Endothelial cell of umbilical vein (primary cell): ENCODE measurements at regions not wholly inside any gene's neighbourhood (a gene's known extent, or its start where the extent isn't known, plus 50 kb on each side); places are given as distances from the start of the nearest gene placed in this dataset.

Experiments
- BruUV-seq: library from RNA; stranded (reverse); fragments of 400-500 nt; replicated peaks from 2 replicates; lab custom pipeline; 2021; lab: Mats Ljungman, UMichigan
- CTCF ChIA-PET: fragments of 300-600, 350-600 bp; sonication (Branson Sonifier 250); formaldehyde crosslinking; loops from one replicate; lab custom pipeline; 2021; ENCODE audit warnings: antibody characterized with exemption, inconsistent platforms; lab: Charles Lee
- POLR2A ChIA-PET: fragments of 300-600, 350-600 bp; sonication (Branson Sonifier 250); formaldehyde crosslinking; loops from one replicate; lab custom pipeline; 2021; ENCODE audit warnings: antibody characterized with exemption, inconsistent platforms; lab: Charles Lee
- DNase-seq: peaks from one replicate; pipeline ENCODE4 v3.0.0-alpha.2; 2011; ENCODE audit warnings: low read depth, low spot score
- FAIRE-seq: peaks from 2 replicates; lab custom pipeline; 2011; peaks lifted over from hg19 to GRCh38; lab: Jason Lieb, UNC
- H2AFZ ChIP-seq: 2 replicates; pipeline ENCODE4 v1.6.0; 2012; ENCODE audit warnings: low read depth, low read length, control low read depth, inconsistent platforms
- H3K27ac ChIP-seq: 2 replicates; pipeline ENCODE4 v1.5.1; 2011; ENCODE audit warnings: low read depth, mild to moderate bottlenecking, control low read depth, low read length, moderate library complexity; ENCODE audit not compliant: insufficient read depth
- H3K27me3 ChIP-seq, 2 experiments: 2 replicates each; pipeline versions ENCODE4 v1.6.0 to v1.6.1; 2011; ENCODE audit warnings: low read length in 2 of 2, mixed read lengths in 1 of 2; ENCODE audit not compliant: control insufficient read depth in 2 of 2, insufficient read depth in 2 of 2
- H3K36me3 ChIP-seq, 2 experiments: 2 replicates in 1 of 2; 3 replicates in 1 of 2; pipeline ENCODE4 v1.5.1; 2011; ENCODE audit warnings: low read length in 2 of 2, mild to moderate bottlenecking in 1 of 2, moderate library complexity in 1 of 2; ENCODE audit not compliant: control insufficient read depth in 2 of 2, insufficient read depth in 2 of 2; ENCODE audit errors: extremely low read depth in 1 of 2
- H3K4me1 ChIP-seq: 3 replicates; pipeline ENCODE4 v1.5.1; 2011; ENCODE audit warnings: mild to moderate bottlenecking, low read length; ENCODE audit not compliant: control insufficient read depth, insufficient read depth; ENCODE audit errors: extremely low read depth
- H3K4me2 ChIP-seq: 2 replicates; pipeline ENCODE4 v1.6.1; 2011; ENCODE audit warnings: low read length, control low read depth, mixed read lengths; ENCODE audit not compliant: insufficient read depth
- H3K4me3 ChIP-seq, 3 experiments: fragments of 200-600 bp in 1 of 3; sonication (generic), shearing (Covaris generic) in 1 of 3; replicated peaks in 1 of 3; 2 replicates each; pipeline ENCODE4 v1.5.1; 2011 to 2016; ENCODE audit warnings: control low read depth in 3 of 3, low read length in 3 of 3, mild to moderate bottlenecking in 2 of 3, inconsistent platforms in 1 of 3, low read depth in 1 of 3, moderate library complexity in 1 of 3; ENCODE audit not compliant: insufficient read depth in 1 of 3
- H3K79me2 ChIP-seq: 2 replicates; pipeline ENCODE4 v1.6.0; 2012; ENCODE audit warnings: low read length, inconsistent platforms; ENCODE audit not compliant: control insufficient read depth, insufficient read depth
- H3K9ac ChIP-seq: replicated peaks from 2 replicates; pipeline ENCODE3; 2011; ENCODE audit warnings: low read length, control low read depth; ENCODE audit not compliant: insufficient read depth; ENCODE audit errors: extremely low read depth
- H3K9me1 ChIP-seq: replicated peaks from 3 replicates; pipeline ENCODE4 v1.6.0; 2011; ENCODE audit warnings: mild to moderate bottlenecking, low read length; ENCODE audit not compliant: control insufficient read depth, insufficient read depth; ENCODE audit errors: extremely low read depth
- H3K9me3 ChIP-seq: replicated peaks from 2 replicates; pipeline ENCODE4 v1.5.1; 2012; ENCODE audit warnings: low read length, inconsistent platforms; ENCODE audit not compliant: control insufficient read depth, insufficient read depth
- H4K20me1 ChIP-seq: replicated peaks from 2 replicates; pipeline ENCODE3; 2011; ENCODE audit warnings: mild to moderate bottlenecking, low read length; ENCODE audit not compliant: control insufficient read depth, insufficient read depth; ENCODE audit errors: extremely low read depth
- EZH2 ChIP-seq: IDR thresholded peaks from 2 replicates; pipeline ENCODE4 v1.6.1; 2012; ENCODE audit warnings: borderline replicate concordance, low read depth, mild to moderate bottlenecking, moderate library complexity, low read length, inconsistent platforms; ENCODE audit not compliant: severe bottlenecking
- FOS ChIP-seq: IDR thresholded peaks from 2 replicates; pipeline ENCODE4 v1.6.1; 2011; ENCODE audit warnings: mild to moderate bottlenecking, low read length, moderate library complexity, borderline replicate concordance; ENCODE audit not compliant: insufficient read depth
- GATA2 ChIP-seq: IDR thresholded peaks from 2 replicates; pipeline ENCODE4 v1.7.0; 2011; ENCODE audit warnings: low read depth, mild to moderate bottlenecking, moderate library complexity, mixed read lengths, low read length; ENCODE audit not compliant: insufficient read length, insufficient read depth
- JUN ChIP-seq: IDR thresholded peaks from 2 replicates; pipeline ENCODE4 v1.6.1; 2011; ENCODE audit warnings: borderline replicate concordance, low read depth; ENCODE audit not compliant: insufficient read length, insufficient read depth
- MYC ChIP-seq: IDR thresholded peaks from one replicate; pipeline ENCODE4 v1.6.1; 2011; ENCODE audit warnings: mild to moderate bottlenecking, low read depth, low read length
- POLR2A ChIP-seq: IDR thresholded peaks from 2 replicates; pipeline ENCODE4 v1.6.1; 2012; ENCODE audit warnings: low read depth, mild to moderate bottlenecking, control low read depth, low read length
- POLR2AphosphoS5 ChIP-seq: IDR thresholded peaks from 2 replicates; pipeline ENCODE4 v1.6.1; 2012; ENCODE audit warnings: low read depth, mild to moderate bottlenecking, control low read depth, low read length, moderate library complexity; ENCODE audit not compliant: insufficient read depth
- dilution Hi-C: fragments of 300-500 bp; cut with MboI; formaldehyde crosslinking; loops from one replicate; pipeline ENCODE4 v1.15.0; 2019; ENCODE audit warnings: low sequenced_read_pairs; ENCODE audit not compliant: extremely low pct_ligation_motif_present
- intact Hi-C: fragments of 100-400 bp; cut with micrococcal nuclease; formaldehyde crosslinking; loops from one replicate; pipeline ENCODE4 v1.10.0; 2022
- TF ChIP-seq, protein P1 (sequence below), 2 donors: IDR thresholded peaks; 1 replicate in 1 of 2; 2 replicates in 1 of 2; pipeline ENCODE4 v1.5.1; 2011; ENCODE audit warnings: low read length in 2 of 2, mild to moderate bottlenecking in 2 of 2, moderate library complexity in 2 of 2, control low read depth in 1 of 2, inconsistent platforms in 1 of 2, low read depth in 1 of 2; ENCODE audit not compliant: insufficient read depth in 1 of 2; ENCODE audit errors: extremely low read depth in 1 of 2
- TF ChIP-seq, protein P2 (sequence below): IDR thresholded peaks from 2 replicates; pipeline ENCODE4 v1.6.1; 2011; ENCODE audit not compliant: insufficient read depth, insufficient read length

DNA sequence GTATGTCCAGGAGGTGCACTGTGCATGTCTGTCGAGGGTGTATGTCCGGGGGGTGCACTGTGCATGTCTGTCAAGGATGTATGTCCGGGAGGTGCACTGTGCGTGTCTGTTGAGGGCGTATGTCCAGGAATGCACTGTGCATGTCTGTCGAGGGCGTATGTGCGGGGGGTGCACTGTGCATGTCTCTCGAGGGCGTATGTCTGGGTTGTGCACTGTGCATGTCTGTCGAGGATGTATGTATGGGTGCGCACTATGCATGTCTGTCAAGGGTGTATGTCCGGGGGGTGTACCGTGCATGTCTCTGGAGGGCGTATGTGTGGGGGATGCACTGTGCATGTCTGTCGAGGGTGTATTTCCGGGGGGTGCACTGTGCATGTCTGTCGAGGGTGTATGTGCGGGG, 249.3 kb upstream of the MYT1L start:
- no peaks in the 10 kb centered on the region for H3K36me3 ChIP-seq
- H3K27me3 ChIP-seq, result no peaks in the 10 kb centered on the region
- FAIRE-seq (no peak), DNase-seq (no peak)
- no peak overlapping the region for H3K9ac ChIP-seq
- no peak overlapping the region for H3K27ac ChIP-seq
- H3K79me2 ChIP-seq, result no peaks in the 10 kb centered on the region
- H3K9me1 ChIP-seq, result no peaks in the 10 kb centered on the region
- TF ChIP-seq POLR2A (no peak), MYC (no peak), EZH2 (no peak), FOS (no peak), GATA2 (no peak), JUN (no peak), POLR2AphosphoS5 (no peak)
- TF ChIP-seq, protein P1, sequence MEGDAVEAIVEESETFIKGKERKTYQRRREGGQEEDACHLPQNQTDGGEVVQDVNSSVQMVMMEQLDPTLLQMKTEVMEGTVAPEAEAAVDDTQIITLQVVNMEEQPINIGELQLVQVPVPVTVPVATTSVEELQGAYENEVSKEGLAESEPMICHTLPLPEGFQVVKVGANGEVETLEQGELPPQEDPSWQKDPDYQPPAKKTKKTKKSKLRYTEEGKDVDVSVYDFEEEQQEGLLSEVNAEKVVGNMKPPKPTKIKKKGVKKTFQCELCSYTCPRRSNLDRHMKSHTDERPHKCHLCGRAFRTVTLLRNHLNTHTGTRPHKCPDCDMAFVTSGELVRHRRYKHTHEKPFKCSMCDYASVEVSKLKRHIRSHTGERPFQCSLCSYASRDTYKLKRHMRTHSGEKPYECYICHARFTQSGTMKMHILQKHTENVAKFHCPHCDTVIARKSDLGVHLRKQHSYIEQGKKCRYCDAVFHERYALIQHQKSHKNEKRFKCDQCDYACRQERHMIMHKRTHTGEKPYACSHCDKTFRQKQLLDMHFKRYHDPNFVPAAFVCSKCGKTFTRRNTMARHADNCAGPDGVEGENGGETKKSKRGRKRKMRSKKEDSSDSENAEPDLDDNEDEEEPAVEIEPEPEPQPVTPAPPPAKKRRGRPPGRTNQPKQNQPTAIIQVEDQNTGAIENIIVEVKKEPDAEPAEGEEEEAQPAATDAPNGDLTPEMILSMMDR (IDR thresholded peaks at IDR 0.05; ENCODE audit: extremely low read depth in 1 of 2, insufficient read depth in 1 of 2, low read depth in 1 of 2, low read length in 2 of 2), result no peak
- TF ChIP-seq, protein P2, sequence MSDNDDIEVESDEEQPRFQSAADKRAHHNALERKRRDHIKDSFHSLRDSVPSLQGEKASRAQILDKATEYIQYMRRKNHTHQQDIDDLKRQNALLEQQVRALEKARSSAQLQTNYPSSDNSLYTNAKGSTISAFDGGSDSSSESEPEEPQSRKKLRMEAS, result no peak
- intact Hi-C loops, result no loop called here
- ChIA-PET POLR2A (no interaction called here), CTCF (no interaction called here)
- H3K4me2 ChIP-seq, result no peak overlapping the region
- H2AFZ ChIP-seq, result no peak overlapping the region
- H3K4me1 ChIP-seq, result no peaks in the 10 kb centered on the region
- no peak overlapping the region for H3K4me3 ChIP-seq
- no peaks in the 10 kb centered on the region for H3K9me3 ChIP-seq
- no peaks in the 10 kb centered on the region for H4K20me1 ChIP-seq
- dilution Hi-C loops, result no loop called here
- BruUV-seq, result no TSS peak
